ENCODE measurements at regions not wholly inside any gene's neighbourhood (a gene's known extent, or its start where the extent isn't known, plus 50 kb on each side); places are given as distances from the start of the nearest gene placed in this dataset.

GRCh38 chr9:74035786-74036185 is 461.3 kb upstream of the RORB start:
- no peak for TF ChIP-seq CTCF (IDR thresholded peaks at IDR 0.05)
- Mint-ChIP-seq H3K4me3 (ENCODE audit: unreplicated experiment) (no peak overlapping the region), H3K36me3 (ENCODE audit: unreplicated experiment) (no peaks in the 10 kb centered on the region), H3K27ac (ENCODE audit: unreplicated experiment) (no peak overlapping the region), H3K4me1 (ENCODE audit: unreplicated experiment) (no peaks in the 10 kb centered on the region), H3K9me3 (ENCODE audit: unreplicated experiment) (no peaks in the 10 kb centered on the region), H3K27me3 (ENCODE audit: unreplicated experiment) (no peaks in the 10 kb centered on the region)
- DNase-seq (ENCODE audit: extremely low spot score, unreplicated experiment): no peak

- H3K27me3 Mint-ChIP-seq (ENCODE audit: unreplicated experiment): no peaks in the 10 kb centered on the region
- no peak for TF ChIP-seq CTCF (IDR thresholded peaks at IDR 0.05)
Measured at GRCh38 chr9:74036549-74037231, 460.4 kb upstream of the RORB start.

GRCh38 chr9:74037274-74037673 is 459.9 kb upstream of the RORB start:
- H3K4me1 Mint-ChIP-seq (ENCODE audit: unreplicated experiment): no peaks in the 10 kb centered on the region
- TF ChIP-seq CTCF (IDR thresholded peaks at IDR 0.05): no peak
- no peaks in the 10 kb centered on the region for H3K36me3 Mint-ChIP-seq (ENCODE audit: unreplicated experiment)
- no peak overlapping the region for H3K27ac Mint-ChIP-seq (ENCODE audit: unreplicated experiment)
- no peak for DNase-seq (ENCODE audit: extremely low spot score, unreplicated experiment)
- no peak overlapping the region for H3K4me3 Mint-ChIP-seq (ENCODE audit: unreplicated experiment)
- H3K27me3 Mint-ChIP-seq (ENCODE audit: unreplicated experiment): no peaks in the 10 kb centered on the region
- peaks cover 6% of the 10 kb centered on the region for H3K9me3 Mint-ChIP-seq (ENCODE audit: unreplicated experiment)

More at GRCh38 chr9:74036549-74037231, 460.4 kb upstream of the RORB start:
- no peak for DNase-seq (ENCODE audit: extremely low spot score, unreplicated experiment)
- Mint-ChIP-seq H3K4me1 (ENCODE audit: unreplicated experiment) (no peaks in the 10 kb centered on the region), H3K36me3 (ENCODE audit: unreplicated experiment) (no peaks in the 10 kb centered on the region), H3K9me3 (ENCODE audit: unreplicated experiment) (peaks cover under 1% of the 10 kb centered on the region), H3K4me3 (ENCODE audit: unreplicated experiment) (no peak overlapping the region), H3K27ac (ENCODE audit: unreplicated experiment) (no peak overlapping the region)

GRCh38 chr9:74041588-74041987 is 455.5 kb upstream of the RORB start:
- H3K36me3 Mint-ChIP-seq (ENCODE audit: unreplicated experiment): no peaks in the 10 kb centered on the region

GRCh38 chr9:74044844-74045243 is 452.3 kb upstream of the RORB start:
- peaks cover 36% of the 10 kb centered on the region for H3K9me3 Mint-ChIP-seq (ENCODE audit: unreplicated experiment)
- no peak for DNase-seq (ENCODE audit: extremely low spot score, unreplicated experiment)
- no peaks in the 10 kb centered on the region for H3K36me3 Mint-ChIP-seq (ENCODE audit: unreplicated experiment)
- no peaks in the 10 kb centered on the region for H3K27me3 Mint-ChIP-seq (ENCODE audit: unreplicated experiment)
- TF ChIP-seq CTCF (IDR thresholded peaks at IDR 0.05): no peak
- H3K4me1 Mint-ChIP-seq (ENCODE audit: unreplicated experiment): no peaks in the 10 kb centered on the region
- no peak overlapping the region for H3K4me3 Mint-ChIP-seq (ENCODE audit: unreplicated experiment)
- no peak overlapping the region for H3K27ac Mint-ChIP-seq (ENCODE audit: unreplicated experiment)

More at GRCh38 chr9:74041588-74041987, 455.5 kb upstream of the RORB start:
- DNase-seq (ENCODE audit: extremely low spot score, unreplicated experiment): no peak
- TF ChIP-seq CTCF (IDR thresholded peaks at IDR 0.05): no peak
- Mint-ChIP-seq H3K4me3 (ENCODE audit: unreplicated experiment) (no peak overlapping the region), H3K9me3 (ENCODE audit: unreplicated experiment) (peaks cover 24% of the 10 kb centered on the region), H3K27ac (ENCODE audit: unreplicated experiment) (no peak overlapping the region), H3K4me1 (ENCODE audit: unreplicated experiment) (no peaks in the 10 kb centered on the region), H3K27me3 (ENCODE audit: unreplicated experiment) (no peaks in the 10 kb centered on the region)
